H1 (cell line): ENCODE measurements at regions not wholly inside any gene's neighbourhood (a gene's known extent, or its start where the extent isn't known, plus 50 kb on each side); places are given as distances from the start of the nearest gene placed in this dataset.
A peak's percentile ranks its signal among the peaks of the same experiment; 100 is the strongest.

ENCODE experiments used
- CTCF ChIA-PET: fragments of 300-600 bp; sonication (Branson Sonifier 250); formaldehyde crosslinking; loops from one replicate; lab custom pipeline; 2021; ENCODE audit not compliant: partially characterized antibody; lab: Charles Lee
- POLR2A ChIA-PET: fragments of 300-600 bp; sonication (Branson Sonifier 250); formaldehyde crosslinking; loops from one replicate; lab custom pipeline; 2021; ENCODE audit warnings: inconsistent platforms; ENCODE audit not compliant: partially characterized antibody; lab: Charles Lee
- DNase-seq, 2 experiments: peaks; one replicate each; pipeline versions ENCODE4 v3.0.0 to v3.0.0-alpha.2; 2010 to 2022; ENCODE audit warnings: low spot score in 2 of 2, low read depth in 1 of 2, mixed read lengths in 1 of 2
- FAIRE-seq: peaks from 2 replicates; lab custom pipeline; 2011; peaks lifted over from hg19 to GRCh38; lab: Jason Lieb, UNC
- H2AFZ ChIP-seq: 2 replicates; pipeline ENCODE4 v1.8.1; 2012; ENCODE audit warnings: low read length, inconsistent platforms
- H2AK5ac ChIP-seq: 2 replicates; pipeline ENCODE4 v1.6.1; 2013; ENCODE audit warnings: low read depth, low read length
- H2BK120ac ChIP-seq: replicated peaks from 2 replicates; pipeline ENCODE3; 2013; ENCODE audit warnings: low read depth, low read length, inconsistent platforms
- H2BK12ac ChIP-seq: 2 replicates; pipeline ENCODE4 v1.6.1; 2013; ENCODE audit warnings: low read depth, low read length
- H2BK15ac ChIP-seq: 2 replicates; pipeline ENCODE4 v1.6.1; 2013; ENCODE audit warnings: low read length
- H2BK20ac ChIP-seq: 2 replicates; pipeline ENCODE4 v1.6.1; 2013; ENCODE audit warnings: low read length
- H2BK5ac ChIP-seq: 2 replicates; pipeline ENCODE4 v1.6.1; 2013; ENCODE audit warnings: low read depth, low read length
- H3K14ac ChIP-seq: 2 replicates; pipeline ENCODE4 v1.6.1; 2013; ENCODE audit warnings: inconsistent platforms; ENCODE audit not compliant: insufficient read length
- H3K18ac ChIP-seq: 2 replicates; pipeline ENCODE4 v1.6.1; 2013; ENCODE audit warnings: low read length; ENCODE audit errors: extremely low read depth
- H3K23ac ChIP-seq: 2 replicates; pipeline ENCODE4 v1.6.1; 2013; ENCODE audit warnings: inconsistent platforms; ENCODE audit not compliant: insufficient read length
- H3K23me2 ChIP-seq: 2 replicates; pipeline ENCODE4 v1.6.1; 2013; ENCODE audit warnings: low read depth, low read length
- H3K27ac ChIP-seq: 2 replicates; pipeline ENCODE4 v1.6.1; 2011; ENCODE audit warnings: low read depth, low read length, inconsistent platforms
- H3K27me3 ChIP-seq, 4 experiments: replicated peaks in 1 of 4; 1 replicate in 1 of 4; 2 replicates in 3 of 4; pipeline versions ENCODE4 v1.6.1 to v1.8.1; 2011 to 2013; ENCODE audit warnings: low read length in 3 of 4, mild to moderate bottlenecking in 3 of 4, inconsistent platforms in 2 of 4, mixed read lengths in 2 of 4, moderate library complexity in 1 of 4; ENCODE audit not compliant: control insufficient read depth in 3 of 4, insufficient read depth in 3 of 4; ENCODE audit errors: extremely low read depth in 1 of 4
- H3K36me3 ChIP-seq, 4 experiments: 2 replicates each; pipeline versions ENCODE4 v1.6.1 to v1.8.1; 2011 to 2013; ENCODE audit warnings: mild to moderate bottlenecking in 4 of 4, low read length in 3 of 4, moderate library complexity in 2 of 4, control low read depth in 1 of 4, inconsistent platforms in 1 of 4; ENCODE audit not compliant: insufficient read depth in 4 of 4, control insufficient read depth in 2 of 4
- H3K4ac ChIP-seq: replicated peaks from 2 replicates; pipeline ENCODE3; 2013; ENCODE audit warnings: low read length, low read depth, mixed read lengths, inconsistent platforms; ENCODE audit not compliant: insufficient read length
- H3K4me1 ChIP-seq, 4 experiments: replicated peaks in 1 of 4; 1 replicate in 1 of 4; 2 replicates in 3 of 4; pipeline versions ENCODE4 v1.6.1 to v1.8.1; 2011 to 2013; ENCODE audit warnings: low read length in 3 of 4, inconsistent platforms in 2 of 4, mixed read lengths in 1 of 4; ENCODE audit not compliant: insufficient read depth in 4 of 4, control insufficient read depth in 3 of 4
- H3K4me2 ChIP-seq, 2 experiments: 2 replicates each; pipeline versions ENCODE4 v1.6.1 to v1.8.1; 2011 to 2013; ENCODE audit warnings: low read depth in 2 of 2, low read length in 2 of 2, control low read depth in 1 of 2, inconsistent platforms in 1 of 2, mild to moderate bottlenecking in 1 of 2; ENCODE audit not compliant: insufficient read depth in 1 of 2
- H3K4me3 ChIP-seq, 4 experiments: fragments of 200-600, 300-600 bp in 1 of 4; sonication (generic), shearing (Covaris generic), sonication (Bioruptor Twin) in 1 of 4; 2 replicates each; pipeline versions ENCODE4 v1.5.1 to v1.8.1; 2011 to 2016; ENCODE audit warnings: low read length in 4 of 4, low read depth in 3 of 4, control low read depth in 2 of 4, inconsistent platforms in 2 of 4, mild to moderate bottlenecking in 2 of 4, mixed read lengths in 1 of 4, moderate library complexity in 1 of 4; ENCODE audit not compliant: insufficient read depth in 2 of 4; ENCODE audit errors: extremely low read depth in 1 of 4
- H3K56ac ChIP-seq: replicated peaks from 2 replicates; pipeline ENCODE3; 2013; ENCODE audit warnings: low read depth, mild to moderate bottlenecking, mixed read lengths, low read length, inconsistent platforms; ENCODE audit not compliant: insufficient read length
- H3K79me1 ChIP-seq: 2 replicates; pipeline ENCODE4 v1.6.1; 2013; ENCODE audit warnings: low read depth, low read length, control low read depth
- H3K79me2 ChIP-seq, 2 experiments: 2 replicates each; pipeline versions ENCODE4 v1.6.1 to v1.8.1; 2012 to 2013; ENCODE audit warnings: low read length in 2 of 2, mild to moderate bottlenecking in 2 of 2, inconsistent platforms in 1 of 2; ENCODE audit not compliant: insufficient read depth in 2 of 2, control insufficient read depth in 1 of 2
- H3K9ac ChIP-seq, 4 experiments: replicated peaks in 1 of 4; 1 replicate in 1 of 4; 2 replicates in 3 of 4; pipeline versions ENCODE4 v1.6.1 to v1.8.1; 2011 to 2013; ENCODE audit warnings: low read depth in 3 of 4, low read length in 3 of 4, control low read depth in 2 of 4, mild to moderate bottlenecking in 2 of 4, moderate library complexity in 2 of 4, inconsistent platforms in 1 of 4; ENCODE audit errors: extremely low read depth in 1 of 4
- H3K9me3 ChIP-seq, 2 experiments: 2 replicates each; pipeline versions ENCODE4 v1.6.1 to v1.8.1; 2012 to 2013; ENCODE audit warnings: mild to moderate bottlenecking in 2 of 2, moderate library complexity in 2 of 2, control low read depth in 1 of 2, inconsistent platforms in 1 of 2, low read depth in 1 of 2, low read length in 1 of 2, mixed read lengths in 1 of 2; ENCODE audit not compliant: insufficient read depth in 2 of 2
- H4K20me1 ChIP-seq, 2 experiments: replicated peaks in 1 of 2; 2 replicates each; pipeline versions ENCODE3 to v1.8.1; 2011 to 2013; ENCODE audit warnings: inconsistent platforms in 2 of 2, low read length in 2 of 2, mild to moderate bottlenecking in 1 of 2; ENCODE audit not compliant: insufficient read depth in 2 of 2, control insufficient read depth in 1 of 2
- H4K5ac ChIP-seq: 2 replicates; pipeline ENCODE4 v1.6.1; 2013; ENCODE audit warnings: low read length, low read depth, mixed read lengths, inconsistent platforms; ENCODE audit not compliant: insufficient read length
- H4K8ac ChIP-seq: 2 replicates; pipeline ENCODE4 v1.8.0; 2013; ENCODE audit warnings: mild to moderate bottlenecking, moderate library complexity, low read length, inconsistent platforms; ENCODE audit not compliant: insufficient read depth; ENCODE audit errors: extremely low read depth
- H4K91ac ChIP-seq: replicated peaks from 2 replicates; pipeline ENCODE3; 2013; ENCODE audit warnings: low read length, mixed read lengths, inconsistent platforms; ENCODE audit not compliant: insufficient read length
- BACH1 ChIP-seq: IDR thresholded peaks from 2 replicates; pipeline ENCODE4 v1.6.1; 2012; ENCODE audit warnings: low read length, improper control_type of control experiment
- CEBPB ChIP-seq: IDR thresholded peaks from 2 replicates; pipeline ENCODE4 v1.6.1; 2012; ENCODE audit warnings: low read depth, low read length
- CHD1 ChIP-seq: IDR thresholded peaks from 2 replicates; pipeline ENCODE4 v1.6.1; 2012; ENCODE audit warnings: low read depth, low read length, improper control_type of control experiment
- EGR1 ChIP-seq: IDR thresholded peaks from 2 replicates; pipeline ENCODE4 v1.6.1; 2011; ENCODE audit warnings: low read depth, low read length, borderline replicate concordance
- GABPA ChIP-seq: IDR thresholded peaks from 2 replicates; pipeline ENCODE4 v1.6.1; 2011; ENCODE audit warnings: mild to moderate bottlenecking, low read length, moderate library complexity, borderline replicate concordance; ENCODE audit not compliant: insufficient read depth
- HDAC2 ChIP-seq, 2 experiments: fragments of 300-600 bp in 1 of 2; sonication (generic) in 1 of 2; IDR thresholded peaks; 2 replicates each; pipeline ENCODE4 v1.6.1; 2011 to 2012; ENCODE audit warnings: low read depth in 2 of 2, low read length in 2 of 2, mild to moderate bottlenecking in 2 of 2, moderate library complexity in 2 of 2, borderline replicate concordance in 1 of 2, inconsistent platforms in 1 of 2
- KDM5A ChIP-seq: fragments of 200-600 bp; IDR thresholded peaks from 2 replicates; pipeline ENCODE4 v1.7.1; 2012; ENCODE audit warnings: mild to moderate bottlenecking, low read length, inconsistent platforms, mixed read lengths
- MAX ChIP-seq: IDR thresholded peaks from 2 replicates; pipeline ENCODE4 v1.6.1; 2012; ENCODE audit warnings: inconsistent platforms
- RXRA ChIP-seq: IDR thresholded peaks from 2 replicates; pipeline ENCODE4 v1.6.1; 2011; ENCODE audit warnings: low read depth, mild to moderate bottlenecking, low read length, moderate library complexity; ENCODE audit not compliant: insufficient read depth
- SP4 ChIP-seq: IDR thresholded peaks from 2 replicates; pipeline ENCODE4 v1.6.1; 2012; ENCODE audit warnings: low read length, inconsistent platforms
- SRF ChIP-seq: IDR thresholded peaks from 2 replicates; pipeline ENCODE4 v1.6.1; 2011; ENCODE audit warnings: mild to moderate bottlenecking, low read depth, low read length, moderate library complexity
- TEAD4 ChIP-seq: IDR thresholded peaks from 2 replicates; pipeline ENCODE4 v1.6.1; 2012; ENCODE audit warnings: low read depth, low read length, inconsistent platforms, mixed read lengths
- YY1 ChIP-seq: IDR thresholded peaks from 2 replicates; pipeline ENCODE4 v1.6.1; 2011; ENCODE audit warnings: low read depth, mild to moderate bottlenecking, low read length
- WGBS, 2 experiments: shearing (Covaris generic) in 1 of 2; methylation state at CpG; one replicate each; pipeline versions ENCODE4 v1.1.6 to v1.1.7; 2013 to 2015; ENCODE audit warnings: low lambda C conversion rate in 2 of 2, mixed read lengths in 2 of 2, inconsistent platforms in 1 of 2, low coverage in 1 of 2, missing lambda C conversion rate in 1 of 2; ENCODE audit not compliant: insufficient replicate concordance in 2 of 2, insufficient coverage in 1 of 2, insufficient read length in 1 of 2; ENCODE audit errors: extremely low coverage in 1 of 2, missing lambda C conversion rate in 1 of 2; 5-methylcytosine and 5-hydroxymethylcytosine counted together

DNA sequence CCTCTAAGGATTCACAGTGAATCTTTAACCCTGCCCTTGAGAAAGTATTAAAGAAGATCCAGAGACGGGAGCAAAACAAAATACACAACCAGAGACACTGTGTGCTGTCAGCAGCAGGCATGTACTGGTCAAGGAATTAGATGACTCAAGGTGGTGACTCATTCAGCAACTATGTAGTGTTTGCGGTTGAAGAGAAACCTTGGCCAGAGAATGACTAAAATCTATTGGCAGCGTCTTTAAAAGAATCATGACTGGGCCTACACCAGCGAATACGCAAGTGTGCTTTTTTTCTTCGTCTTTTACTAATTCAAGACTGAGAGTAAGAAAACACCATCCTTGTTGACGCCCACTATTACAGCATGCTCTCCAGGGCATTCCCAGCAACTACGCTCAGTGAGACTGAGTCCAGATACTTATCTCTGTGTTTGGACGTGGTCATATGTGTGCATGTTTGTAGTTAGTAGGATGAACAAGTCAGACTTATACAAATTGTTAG, 72.4 kb upstream of the BACH2 start:
- Histone ChIP-seq H2BK20ac (no peak overlapping the region; the same call in 1 of the 2 replicates), H3K23me2 (no peaks in the 10 kb centered on the region), H4K5ac (no peak overlapping the region), H2AFZ (0 out of 2 replicates have a peak overlapping the region, but pooled peaks have one; percentile 3), H4K20me1 (no peaks in the 10 kb centered on the region), H3K23ac (no peak overlapping the region), H3K79me1 (no peaks in the 10 kb centered on the region), H3K4me3 (no peak overlapping the region), H3K9me3 (no peaks in the 10 kb centered on the region), H2AK5ac (no peak overlapping the region; the same call in 1 of the 2 replicates), H3K4me1 (peaks cover 1 to 15% (median 6%) of the 10 kb centered on the region in 4 experiments; a peak in 6 of 7 replicates), H2BK12ac (peak overlapping the region; percentile 55; the same call in 1 of the 2 replicates), H3K27ac (no peak overlapping the region), H3K79me2 (no peaks in the 10 kb centered on the region), H4K91ac (no peak overlapping the region), H2BK120ac (no peak overlapping the region), H3K4ac (no peak overlapping the region), H3K27me3 (no peaks in the 10 kb centered on the region), H4K8ac (no peak overlapping the region), H3K9ac (no peak overlapping the region; a peak in 2 of 7 replicates), H3K36me3 (no peaks in the 10 kb centered on the region), H2BK5ac (peak overlapping the region; percentile 19), H3K4me2 (peak overlapping the region; percentile 10 to 52; a peak in 2 of 4 replicates), H3K56ac (no peak overlapping the region), H3K18ac (no peak overlapping the region), H3K14ac (no peak overlapping the region), H2BK15ac (no peak overlapping the region)
- CTCF ChIA-PET: interaction anchor here (0.8 to 1.5 kb wide), 3 partner anchors 23 to 64 kb away, joined by 4 to 5 read pairs (median 4); no protein-coding TSS in a partner anchor
- POLR2A ChIA-PET: interaction anchor here (1.0 to 1.2 kb wide), 2 partner anchors 70 to 71 kb away, joined by 3 read pairs; no protein-coding TSS in a partner anchor
- peak in 1 of 2 experiments; percentile 27 for DNase-seq
- WGBS, 2 experiments: 34% methylated on average over 9 of the region's 9 CpGs; no CpG with 5 or more reads in 1 of the 2 experiments
- peak; percentile 94 for FAIRE-seq
- TF ChIP-seq SP4: no peak
- TF ChIP-seq CEBPB: peak; percentile 10; the same call in 1 of the 2 replicates
- no peak; the same call in 1 of the 2 replicates for TF ChIP-seq BACH1
- no peak for TF ChIP-seq YY1
- 0 out of 2 replicates have a peak, but pooled peaks have one; percentile 8 for TF ChIP-seq MAX
- no peak for TF ChIP-seq HDAC2 (IDR thresholded peaks at IDR 0.05; ENCODE audit: borderline replicate concordance in 1 of 2, low read depth in 2 of 2, low read length in 2 of 2)
- no peak for TF ChIP-seq RXRA
- TF ChIP-seq TEAD4: peak; percentile 87
- no peak for TF ChIP-seq EGR1
- TF ChIP-seq CHD1: no peak
- no peak for TF ChIP-seq KDM5A
- no peak for TF ChIP-seq SRF
- no peak for TF ChIP-seq GABPA
